HG03039 (cell line): ENCODE measurements at regions not wholly inside any gene's neighbourhood (a gene's known extent, or its start where the extent isn't known, plus 50 kb on each side); places are given as distances from the start of the nearest gene placed in this dataset.

ENCODE experiments used
- ATAC-seq: cut with Tn5 transposase; IDR thresholded peaks from one replicate; pipeline ENCODE4 v1.9.1; 2021; ENCODE audit warnings: mild to moderate bottlenecking, moderate library complexity; ENCODE audit not compliant: unreplicated experiment

GRCh38 chr5:124287813-124288212 lies 458.6 kb downstream of the ZNF608 start:
- no peak for ATAC-seq

- ATAC-seq, result no peak
These were observed 460.7 kb downstream of the ZNF608 start for GRCh38 chr5:124285733-124286132.

- ATAC-seq, result no peak
These were observed 461.4 kb downstream of the ZNF608 start for GRCh38 chr5:124285071-124285470.

GRCh38 chr5:124283031-124283430 lies 463.4 kb downstream of the ZNF608 start:
- no peak for ATAC-seq

- no peak for ATAC-seq
These were observed 466.4 kb downstream of the ZNF608 start for GRCh38 chr5:124280079-124280478.

- no peak for ATAC-seq
These were observed 467.1 kb downstream of the ZNF608 start for GRCh38 chr5:124279146-124279876.

GRCh38 chr5:124278636-124279035 lies 467.8 kb downstream of the ZNF608 start:
- ATAC-seq, result no peak

GRCh38 chr5:124277767-124278545 lies 468.5 kb downstream of the ZNF608 start:
- ATAC-seq, result no peak

GRCh38 chr5:124276166-124276565 lies 470.3 kb downstream of the ZNF608 start:
- ATAC-seq, result no peak

GRCh38 chr5:124274949-124275348 lies 471.5 kb downstream of the ZNF608 start:
- no peak for ATAC-seq

GRCh38 chr5:124264499-124264898 lies 481.9 kb downstream of the ZNF608 start:
- no peak for ATAC-seq

- ATAC-seq, result no peak
These were observed 482.6 kb downstream of the ZNF608 start for GRCh38 chr5:124263680-124264491.

GRCh38 chr5:124262991-124263571 lies 483.4 kb downstream of the ZNF608 start:
- no peak for ATAC-seq

- ATAC-seq, result no peak
These were observed 484.0 kb downstream of the ZNF608 start for GRCh38 chr5:124262470-124262869.

GRCh38 chr5:124261848-124262247 lies 484.6 kb downstream of the ZNF608 start:
- ATAC-seq, result no peak

- ATAC-seq, result no peak
These were observed 485.4 kb downstream of the ZNF608 start for GRCh38 chr5:124260921-124261515.

GRCh38 chr5:124259017-124259416 lies 487.4 kb downstream of the ZNF608 start:
- no peak for ATAC-seq

GRCh38 chr5:124257048-124257447 lies 489.4 kb downstream of the ZNF608 start:
- no peak for ATAC-seq

- ATAC-seq, result no peak
These were observed 493.1 kb downstream of the ZNF608 start for GRCh38 chr5:124253203-124253810.

GRCh38 chr5:124252747-124253146 lies 493.7 kb downstream of the ZNF608 start:
- ATAC-seq, result no peak
